Activated T-helper 2 cell treated with anti-CD3 and anti-CD28 coated beads, Interferon-gamma antibody, Interleukin-2, Interleukin-4, amounts not matched to agents 10 μg/mL and 5 μg/mL and 100 μg/mL, durations not matched to agents 14 hours and 24 hours and 36 hours (primary cell): ENCODE measurements at regions not wholly inside any gene's neighbourhood (a gene's known extent, or its start where the extent isn't known, plus 50 kb on each side); places are given as distances from the start of the nearest gene placed in this dataset.
"Not testable (repeated sequence)": the region's sequence is repeated elsewhere in the genome, so short reads cannot be mapped to it uniquely, and the experiment has no call there.

Experiments used
- DNase-seq: peaks from one replicate; pipeline ENCODE4 v3.0.0; 2021; ENCODE audit warnings: low spot score
- H3K27ac Mint-ChIP-seq: one replicate; pipeline ENCODE4 v1.8.0; 2021; ENCODE audit warnings: mixed read lengths
- H3K27me3 Mint-ChIP-seq: one replicate; pipeline ENCODE4 v1.8.0; 2021; ENCODE audit warnings: low read depth, mixed read lengths
- H3K36me3 Mint-ChIP-seq: one replicate; pipeline ENCODE4 v1.8.0; 2021; ENCODE audit warnings: low read depth, mixed read lengths
- H3K4me1 Mint-ChIP-seq: one replicate; pipeline ENCODE4 v1.8.0; 2021; ENCODE audit warnings: low read depth, mixed read lengths
- H3K4me3 Mint-ChIP-seq: one replicate; pipeline ENCODE4 v1.8.0; 2021; ENCODE audit warnings: low read depth, mild to moderate bottlenecking, moderate library complexity, mixed read lengths
- H3K9me3 Mint-ChIP-seq: one replicate; pipeline ENCODE4 v1.8.0; 2021; ENCODE audit warnings: mixed read lengths
- intact Hi-C: fragments of 100-400 bp; cut with micrococcal nuclease; formaldehyde crosslinking; loops from one replicate; pipeline ENCODE4 v1.15.1; 2023

- Mint-ChIP-seq H3K9me3 (no peaks in the 10 kb centered on the region), H3K27me3 (no peaks in the 10 kb centered on the region), H3K4me3 (no peak overlapping the region), H3K36me3 (no peaks in the 10 kb centered on the region), H3K27ac (no peak overlapping the region), H3K4me1 (peaks cover 4% of the 10 kb centered on the region)
- intact Hi-C loops: no loop called here
- no peak for DNase-seq
These were observed 242.8 kb upstream of the RGS17 start for GRCh38 chr6:153373869-153374268.

DNA sequence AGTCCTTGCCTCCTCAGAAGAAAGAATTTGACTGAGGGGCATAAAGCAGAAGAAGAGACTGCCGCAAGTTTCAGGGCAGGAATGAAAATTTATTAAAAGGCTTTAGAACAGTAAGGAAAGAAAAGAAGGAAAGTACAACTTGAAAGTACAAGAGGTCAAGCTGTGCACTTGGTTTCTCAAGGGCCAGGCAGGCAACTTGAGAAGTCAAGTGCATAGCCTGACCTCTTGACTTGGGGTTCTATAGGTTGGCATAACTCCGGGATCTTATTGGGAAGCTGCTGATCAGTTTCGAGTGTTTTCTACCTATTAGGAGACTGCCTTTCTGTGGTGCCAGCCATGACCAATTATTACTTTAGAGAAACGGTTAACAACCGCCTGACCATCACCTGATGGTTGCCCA lies 237.0 kb upstream of the RGS17 start:
- intact Hi-C loops: no loop called here
- Mint-ChIP-seq H3K4me1 (no peaks in the 10 kb centered on the region), H3K9me3 (no peaks in the 10 kb centered on the region), H3K27me3 (no peaks in the 10 kb centered on the region), H3K27ac (no peak overlapping the region), H3K36me3 (no peaks in the 10 kb centered on the region), H3K4me3 (no peak overlapping the region)
- no peak for DNase-seq

DNA sequence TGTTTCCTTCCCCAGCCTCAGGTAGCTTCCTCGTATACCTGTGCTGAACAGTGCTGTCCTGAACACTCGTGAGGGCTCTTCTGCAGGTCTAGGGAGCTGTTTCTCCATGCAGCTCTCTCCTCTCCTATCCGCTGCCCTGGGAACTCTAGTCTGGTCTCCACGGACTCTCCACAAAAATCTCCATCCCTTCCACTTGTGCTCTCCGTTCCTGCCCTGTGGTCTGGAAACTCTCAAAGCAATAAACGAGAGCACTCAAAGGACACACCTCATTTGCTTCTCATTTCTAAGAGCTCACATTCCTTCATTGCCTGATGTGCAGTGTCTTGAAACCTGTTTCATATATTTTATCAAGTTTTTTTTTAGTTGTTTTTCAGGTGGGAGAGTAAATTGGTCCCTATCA lies 235.9 kb upstream of the RGS17 start:
- Mint-ChIP-seq H3K9me3 (no peaks in the 10 kb centered on the region), H3K4me3 (no peak overlapping the region), H3K27me3 (no peaks in the 10 kb centered on the region), H3K36me3 (no peaks in the 10 kb centered on the region), H3K4me1 (no peaks in the 10 kb centered on the region), H3K27ac (no peak overlapping the region)
- intact Hi-C loops: no loop called here
- DNase-seq: no peak

- no peaks in the 10 kb centered on the region for H3K27me3 Mint-ChIP-seq
- no peak overlapping the region for H3K27ac Mint-ChIP-seq
- H3K4me1 Mint-ChIP-seq: no peaks in the 10 kb centered on the region
- intact Hi-C loops: no loop called here
- peaks cover 4% of the 10 kb centered on the region for H3K9me3 Mint-ChIP-seq
- H3K36me3 Mint-ChIP-seq: no peaks in the 10 kb centered on the region
- DNase-seq: no peak
- no peak overlapping the region for H3K4me3 Mint-ChIP-seq
These were observed 226.3 kb upstream of the RGS17 start for GRCh38 chr6:153357391-153357790.

- no peak overlapping the region for H3K27ac Mint-ChIP-seq
- DNase-seq: no peak
- H3K36me3 Mint-ChIP-seq: no peaks in the 10 kb centered on the region
- H3K27me3 Mint-ChIP-seq: no peaks in the 10 kb centered on the region
- intact Hi-C loops: no loop called here
- no peaks in the 10 kb centered on the region for H3K4me1 Mint-ChIP-seq
- no peaks in the 10 kb centered on the region for H3K9me3 Mint-ChIP-seq
- H3K4me3 Mint-ChIP-seq: no peak overlapping the region
These were observed 209.5 kb upstream of the RGS17 start for GRCh38 chr6:153340568-153340967.

GRCh38 chr6:153334121-153334520 lies 203.0 kb upstream of the RGS17 start:
- Mint-ChIP-seq H3K36me3 (no peaks in the 10 kb centered on the region), H3K4me1 (no peaks in the 10 kb centered on the region)

GRCh38 chr6:153331221-153331620 lies 200.1 kb upstream of the RGS17 start:
- intact Hi-C loops, H3K36me3 Mint-ChIP-seq, H3K27ac Mint-ChIP-seq, H3K9me3 Mint-ChIP-seq, H3K4me3 Mint-ChIP-seq, DNase-seq, H3K27me3 Mint-ChIP-seq, H3K4me1 Mint-ChIP-seq: not testable (repeated sequence)

More at GRCh38 chr6:153334121-153334520, 203.0 kb upstream of the RGS17 start:
- Mint-ChIP-seq H3K9me3 (no peaks in the 10 kb centered on the region), H3K27ac (no peak overlapping the region), H3K4me3 (no peak overlapping the region), H3K27me3 (no peaks in the 10 kb centered on the region)
- intact Hi-C loops: no loop called here
- no peak for DNase-seq

- H3K27me3 Mint-ChIP-seq: no peaks in the 10 kb centered on the region
- intact Hi-C loops: no loop called here
- H3K27ac Mint-ChIP-seq: no peak overlapping the region
- no peak overlapping the region for H3K4me3 Mint-ChIP-seq
- no peaks in the 10 kb centered on the region for H3K36me3 Mint-ChIP-seq
- H3K9me3 Mint-ChIP-seq: no peaks in the 10 kb centered on the region
- DNase-seq: no peak
- H3K4me1 Mint-ChIP-seq: no peaks in the 10 kb centered on the region
These were observed 197.1 kb upstream of the RGS17 start for GRCh38 chr6:153328194-153328593.

- H3K4me1 Mint-ChIP-seq: no peaks in the 10 kb centered on the region
These were observed 194.6 kb upstream of the RGS17 start for GRCh38 chr6:153325661-153326060.

GRCh38 chr6:153312634-153313033 lies 181.6 kb upstream of the RGS17 start:
- H3K27ac Mint-ChIP-seq: no peak overlapping the region
- intact Hi-C loops: loop anchor here (1.0 to 2.0 kb wide), 2 partner anchors 82 to 280 kb away; no protein-coding TSS in a partner anchor

More at GRCh38 chr6:153325661-153326060, 194.6 kb upstream of the RGS17 start:
- Mint-ChIP-seq H3K27ac (no peak overlapping the region), H3K9me3 (no peaks in the 10 kb centered on the region), H3K36me3 (no peaks in the 10 kb centered on the region), H3K4me3 (no peak overlapping the region), H3K27me3 (no peaks in the 10 kb centered on the region)
- intact Hi-C loops: no loop called here
- DNase-seq: no peak

DNA sequence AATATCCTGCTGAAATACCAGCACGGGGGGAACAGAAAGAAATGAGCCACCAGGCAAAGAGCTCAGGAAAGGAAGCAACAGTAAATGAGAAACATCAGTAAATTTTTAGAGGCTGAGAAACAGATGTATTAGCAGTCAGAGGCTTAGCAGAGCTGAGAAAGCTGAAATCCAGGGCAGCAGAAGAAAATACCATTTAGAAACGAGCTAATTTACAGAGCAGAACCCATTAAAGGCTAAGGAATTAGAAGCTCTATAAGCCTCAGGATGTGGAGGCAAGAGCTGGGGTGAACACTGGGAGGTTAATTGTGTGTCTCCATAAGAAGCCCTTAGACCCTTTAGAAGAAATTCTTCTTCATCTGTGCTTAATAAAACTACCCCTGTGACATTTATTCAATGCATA lies 178.6 kb upstream of the RGS17 start:
- H3K9me3 Mint-ChIP-seq: no peaks in the 10 kb centered on the region
- DNase-seq: no peak
- no peaks in the 10 kb centered on the region for H3K4me1 Mint-ChIP-seq
- intact Hi-C loops: no loop called here
- H3K4me3 Mint-ChIP-seq: no peak overlapping the region
- H3K27ac Mint-ChIP-seq: no peak overlapping the region
- no peaks in the 10 kb centered on the region for H3K36me3 Mint-ChIP-seq
- peaks cover 2% of the 10 kb centered on the region for H3K27me3 Mint-ChIP-seq

More at GRCh38 chr6:153312634-153313033, 181.6 kb upstream of the RGS17 start:
- H3K4me1 Mint-ChIP-seq: no peaks in the 10 kb centered on the region
- H3K4me3 Mint-ChIP-seq: no peak overlapping the region
- H3K9me3 Mint-ChIP-seq: no peaks in the 10 kb centered on the region
- DNase-seq: no peak
- peaks cover 2% of the 10 kb centered on the region for H3K27me3 Mint-ChIP-seq
- no peaks in the 10 kb centered on the region for H3K36me3 Mint-ChIP-seq

DNA sequence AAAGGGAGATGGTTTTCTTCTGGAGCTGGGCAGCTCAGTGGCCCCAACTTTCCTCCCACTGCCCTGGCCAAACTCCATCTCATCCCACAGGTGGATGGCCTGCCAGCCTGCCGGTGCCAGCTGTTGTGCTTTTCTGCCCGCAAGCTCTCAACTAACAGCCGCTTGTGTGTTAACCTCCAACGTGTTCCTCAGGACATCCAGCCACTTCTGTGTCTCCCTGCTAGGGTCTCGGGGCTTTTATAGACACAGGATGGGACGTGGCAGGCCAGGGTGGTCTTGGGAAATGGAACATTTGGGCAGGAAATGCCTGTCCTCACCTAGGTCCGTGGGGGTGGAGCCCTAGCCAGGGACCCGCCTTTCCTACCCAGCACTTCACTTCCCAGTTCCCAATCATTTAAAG lies 171.1 kb upstream of the RGS17 start:
- Mint-ChIP-seq H3K27ac (no peak overlapping the region), H3K4me1 (no peaks in the 10 kb centered on the region), H3K36me3 (no peaks in the 10 kb centered on the region), H3K4me3 (no peak overlapping the region), H3K9me3 (no peaks in the 10 kb centered on the region), H3K27me3 (no peaks in the 10 kb centered on the region)
- intact Hi-C loops: no loop called here
- no peak for DNase-seq

DNA sequence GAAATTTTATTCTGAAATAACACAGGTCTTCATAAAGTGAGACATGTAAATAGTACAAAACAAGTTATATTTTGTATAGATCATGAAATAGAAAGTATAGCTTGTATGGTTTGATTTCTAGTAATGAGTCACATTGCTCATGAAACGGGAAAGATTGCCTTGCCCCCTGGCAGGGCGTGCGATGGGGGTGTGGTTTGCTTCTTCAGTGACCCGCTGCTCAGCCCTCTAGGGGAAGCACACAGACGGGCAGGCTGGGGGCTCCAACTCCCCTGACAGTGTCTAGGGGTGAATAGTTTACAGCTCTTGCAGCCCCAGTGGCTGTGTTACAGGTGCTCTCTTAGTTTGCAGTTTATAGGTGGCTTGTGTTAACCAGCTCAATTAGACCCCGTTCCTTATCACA lies 170.5 kb upstream of the RGS17 start:
- H3K4me3 Mint-ChIP-seq: no peak overlapping the region
- DNase-seq: no peak
- no peaks in the 10 kb centered on the region for H3K36me3 Mint-ChIP-seq
- H3K27me3 Mint-ChIP-seq: no peaks in the 10 kb centered on the region
- H3K9me3 Mint-ChIP-seq: no peaks in the 10 kb centered on the region
- no peaks in the 10 kb centered on the region for H3K4me1 Mint-ChIP-seq
- intact Hi-C loops: no loop called here
- no peak overlapping the region for H3K27ac Mint-ChIP-seq

GRCh38 chr6:153282456-153282855 lies 151.4 kb upstream of the RGS17 start:
- H3K4me1 Mint-ChIP-seq, H3K27me3 Mint-ChIP-seq, H3K4me3 Mint-ChIP-seq, H3K36me3 Mint-ChIP-seq, H3K9me3 Mint-ChIP-seq, H3K27ac Mint-ChIP-seq, intact Hi-C loops, DNase-seq: not testable (repeated sequence)
